ENCODE measurements at regions not wholly inside any gene's neighbourhood (a gene's known extent, or its start where the extent isn't known, plus 50 kb on each side); places are given as distances from the start of the nearest gene placed in this dataset.

GRCh38 chr5:61755726-61756222 lies 423.7 kb downstream of the ZSWIM6 start:
- no peak overlapping the region for H3K4me3 ChIP-seq
- H3K27me3 ChIP-seq, result no peaks in the 10 kb centered on the region
- 62% methylated on average over 4 of the region's 4 CpGs for WGBS (ENCODE audit: insufficient coverage, low coverage, low lambda C conversion rate, missing lambda C conversion rate)
- no peaks in the 10 kb centered on the region for H3K36me3 ChIP-seq
- no peaks in the 10 kb centered on the region for H3K4me1 ChIP-seq
- no peak for ATAC-seq
- intact Hi-C loops (cut with DNase I), result no loop called here
- H3K27ac ChIP-seq, result no peak overlapping the region
- no peak for TF ChIP-seq CTCF (IDR thresholded peaks at IDR 0.05)
- no peak for TF ChIP-seq POLR2A (IDR thresholded peaks at IDR 0.05)
- H3K9me3 ChIP-seq, result no peaks in the 10 kb centered on the region
- no peak for DNase-seq

GRCh38 chr5:61758711-61759110 lies 426.7 kb downstream of the ZSWIM6 start:
- Histone ChIP-seq H3K9me3 (no peaks in the 10 kb centered on the region), H3K36me3 (no peaks in the 10 kb centered on the region), H3K27me3 (no peaks in the 10 kb centered on the region), H3K27ac (no peak overlapping the region), H3K4me1 (no peaks in the 10 kb centered on the region), H3K4me3 (no peak overlapping the region)
- 83% methylated on average over 3 of the region's 6 CpGs for WGBS (ENCODE audit: insufficient coverage, low coverage, low lambda C conversion rate, missing lambda C conversion rate)
- intact Hi-C loops (cut with DNase I), result no loop called here
- DNase-seq (no peak), ATAC-seq (no peak)
- TF ChIP-seq POLR2A (IDR thresholded peaks at IDR 0.05) (no peak), CTCF (IDR thresholded peaks at IDR 0.05) (no peak)

DNA sequence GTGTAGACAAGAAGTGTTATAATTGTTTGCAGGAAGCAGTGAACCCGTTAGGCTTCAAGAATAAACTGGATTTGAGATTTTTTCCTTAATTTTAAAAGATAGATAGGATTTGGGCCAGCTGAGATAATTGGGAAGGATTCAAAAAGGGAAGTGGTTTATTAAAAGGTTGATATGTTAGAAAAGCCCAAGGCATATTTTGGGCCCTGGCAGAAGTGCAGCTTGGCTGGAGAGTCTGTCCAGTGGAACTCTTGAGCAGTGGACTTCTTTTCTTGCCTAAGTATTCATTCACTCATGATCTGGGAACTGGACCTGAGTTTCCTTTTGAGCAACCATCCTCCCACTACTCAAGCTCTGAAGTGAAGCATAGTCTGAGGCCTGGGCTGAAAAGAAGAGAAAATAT lies 433.4 kb downstream of the ZSWIM6 start:
- Histone ChIP-seq H3K27me3 (no peaks in the 10 kb centered on the region), H3K9me3 (no peaks in the 10 kb centered on the region), H3K27ac (no peak overlapping the region), H3K4me3 (no peak overlapping the region), H3K36me3 (no peaks in the 10 kb centered on the region), H3K4me1 (no peaks in the 10 kb centered on the region)
- 60% methylated on average over 1 of the region's 1 CpG for WGBS (ENCODE audit: insufficient coverage, low coverage, low lambda C conversion rate, missing lambda C conversion rate)
- TF ChIP-seq CTCF (IDR thresholded peaks at IDR 0.05) (no peak), POLR2A (IDR thresholded peaks at IDR 0.05) (no peak)
- intact Hi-C loops (cut with DNase I), result no loop called here
- DNase-seq, result no peak
- no peak for ATAC-seq

DNA sequence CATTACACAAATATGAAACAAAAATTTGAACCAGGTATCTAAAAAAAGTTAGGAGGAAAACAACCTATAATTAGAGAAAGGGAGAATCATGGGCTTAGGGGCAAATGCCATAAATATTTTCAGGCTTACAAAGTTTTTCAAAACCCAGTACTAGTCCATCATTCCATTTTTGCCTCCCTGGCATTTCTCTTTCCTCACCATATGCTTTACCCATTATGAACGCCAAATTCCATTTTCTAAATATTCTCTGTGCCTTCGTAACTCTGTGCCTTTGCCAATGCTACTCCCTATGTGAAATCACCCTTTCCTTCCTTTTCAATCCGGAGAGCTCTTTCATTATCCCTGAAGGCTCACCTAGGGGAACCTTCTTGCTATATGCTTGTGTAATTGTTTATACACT lies 434.1 kb downstream of the ZSWIM6 start:
- Histone ChIP-seq H3K4me1 (no peaks in the 10 kb centered on the region), H3K4me3 (no peak overlapping the region), H3K9me3 (no peaks in the 10 kb centered on the region), H3K27me3 (no peaks in the 10 kb centered on the region), H3K27ac (no peak overlapping the region), H3K36me3 (no peaks in the 10 kb centered on the region)
- TF ChIP-seq POLR2A (IDR thresholded peaks at IDR 0.05) (no peak), CTCF (IDR thresholded peaks at IDR 0.05) (no peak)
- intact Hi-C loops (cut with DNase I), result no loop called here
- ATAC-seq (no peak), DNase-seq (no peak)
- WGBS (ENCODE audit: insufficient coverage, low coverage, low lambda C conversion rate, missing lambda C conversion rate), result 68% methylated on average over 3 of the region's 3 CpGs
